Suppressor macrophage treated with lipopolysaccharide for 1 hour (primary cell): ENCODE measurements at regions not wholly inside any gene's neighbourhood (a gene's known extent, or its start where the extent isn't known, plus 50 kb on each side); places are given as distances from the start of the nearest gene placed in this dataset.

Source experiments
- DNase-seq, 3 donors: peaks; one replicate each; pipeline ENCODE4 v3.0.0-alpha.2; 2020 to 2022

DNA sequence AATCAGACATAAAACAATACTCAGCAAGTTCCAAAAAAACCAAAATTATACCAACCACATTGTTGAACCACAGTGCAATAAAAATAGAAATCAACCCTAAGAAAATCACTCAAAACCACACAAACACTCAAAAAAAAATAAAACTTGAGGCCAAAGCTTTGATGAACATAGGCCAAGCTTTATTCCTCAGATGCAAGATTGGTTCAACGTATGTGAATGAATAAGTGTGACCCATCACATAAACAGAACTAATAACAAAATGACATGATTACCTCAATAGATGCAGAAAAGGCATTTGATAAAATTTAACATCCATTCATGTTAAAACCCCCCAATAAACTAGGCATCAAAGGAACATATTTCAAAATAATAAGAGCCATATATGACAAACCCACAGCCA is 506.1 kb upstream of the FZD8 start:
- no peak for DNase-seq

DNA sequence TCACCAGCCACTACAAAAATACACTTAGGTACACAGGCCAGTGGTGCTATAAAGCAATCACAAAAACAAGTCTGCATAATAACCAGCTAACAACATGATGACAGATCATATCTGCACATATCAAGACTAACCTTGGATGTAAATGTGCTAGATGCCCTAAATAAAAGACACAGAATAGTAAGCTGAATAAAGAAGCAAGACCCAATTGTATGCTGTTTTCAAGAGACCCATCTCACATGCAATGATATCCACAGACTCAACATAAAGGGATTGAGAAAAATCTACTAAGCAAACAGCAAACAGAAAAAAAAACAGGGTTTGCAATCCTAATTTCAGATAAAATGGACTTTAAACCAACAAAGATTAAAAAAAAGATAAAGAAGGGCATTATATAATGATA is 505.4 kb upstream of the FZD8 start:
- DNase-seq: no peak

DNA sequence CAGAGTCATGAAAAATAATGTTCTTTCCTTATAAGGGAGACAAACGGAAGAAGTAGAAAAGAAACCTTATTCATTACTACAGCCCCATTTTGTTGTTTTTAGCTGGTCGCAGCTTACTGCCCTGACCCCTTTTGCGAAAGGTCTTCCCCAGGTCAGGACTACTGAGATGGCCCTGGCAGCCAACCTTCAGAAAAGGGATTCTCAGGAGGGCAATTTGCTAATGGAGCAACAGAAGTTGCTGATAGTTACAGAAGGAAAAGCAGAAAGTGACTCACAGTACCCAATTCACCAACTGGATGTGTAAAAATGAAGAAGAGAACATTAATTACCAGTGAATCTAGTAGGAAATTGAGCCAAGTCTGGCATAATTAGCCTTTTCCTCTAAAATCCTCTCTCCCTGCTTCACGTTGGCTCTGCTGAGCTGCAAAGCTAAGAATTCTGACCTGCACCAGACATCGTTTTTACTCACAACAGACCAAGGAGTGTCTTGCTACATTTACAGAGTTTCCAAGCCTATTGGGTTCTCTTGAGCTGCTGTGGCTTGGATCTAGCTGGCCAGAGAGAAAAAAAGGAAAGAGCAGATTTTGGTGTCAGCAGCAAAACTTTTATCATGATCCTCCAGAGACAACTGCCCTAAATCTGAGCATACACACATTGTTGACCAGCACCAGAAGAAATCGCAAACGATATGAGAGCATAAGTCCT is 499.9 kb upstream of the FZD8 start:
- DNase-seq: no peak

DNA sequence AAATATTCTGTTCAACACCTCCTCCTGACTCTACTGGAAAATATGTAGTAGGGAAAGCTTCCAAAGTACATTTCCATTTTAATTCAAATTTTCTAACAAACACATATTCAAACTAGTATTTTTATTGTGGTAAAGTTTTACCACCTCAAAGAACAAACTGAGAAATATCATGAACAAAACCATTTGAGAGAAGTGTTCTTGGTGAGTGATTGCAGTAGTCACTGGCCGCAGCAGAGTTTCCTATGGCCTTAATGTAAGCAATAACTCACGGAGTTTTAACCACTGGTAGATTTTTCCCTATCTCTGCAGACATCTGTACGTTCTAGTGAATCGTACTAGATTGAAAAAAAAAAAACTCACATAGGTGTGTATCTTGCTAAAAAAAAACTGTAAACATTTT is 487.0 kb upstream of the FZD8 start:
- no peak for DNase-seq

DNA sequence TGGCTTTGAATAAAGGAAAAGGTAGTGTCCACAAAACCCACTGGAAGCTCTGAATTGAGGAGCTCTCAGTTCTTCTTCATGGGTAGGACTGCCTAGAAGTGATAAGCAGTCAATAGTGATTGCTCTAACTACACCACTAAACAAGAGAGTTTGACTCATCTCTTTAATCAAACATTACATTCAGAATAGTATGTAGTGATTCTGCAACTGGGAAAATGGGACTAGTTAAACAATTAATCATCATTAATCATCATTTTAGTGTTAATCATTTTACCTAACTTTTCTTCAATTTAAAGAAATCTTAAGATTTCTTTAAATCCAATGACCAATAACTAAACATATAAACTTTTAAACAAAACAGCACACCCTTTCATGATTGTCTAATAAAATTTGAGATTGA is 484.0 kb upstream of the FZD8 start:
- no peak for DNase-seq

DNA sequence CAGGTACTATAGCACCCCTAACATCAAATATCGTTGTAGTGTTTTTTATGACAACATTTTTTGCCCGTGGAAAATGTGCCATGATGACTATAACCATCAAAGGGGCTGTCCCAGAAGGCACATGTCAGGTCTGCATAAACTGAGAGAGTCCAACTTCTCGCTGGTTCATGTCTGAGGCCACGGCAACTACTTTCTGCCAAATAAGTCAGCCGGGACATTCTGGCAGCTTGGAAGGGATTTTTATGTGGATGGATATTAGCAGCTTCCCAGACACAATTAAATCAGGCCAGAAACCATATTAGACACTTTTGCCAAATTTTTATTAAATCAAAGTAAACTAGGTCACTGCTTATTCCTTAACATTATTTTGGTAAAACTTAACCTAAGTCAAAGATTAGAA is 477.4 kb upstream of the FZD8 start:
- DNase-seq: no peak

DNA sequence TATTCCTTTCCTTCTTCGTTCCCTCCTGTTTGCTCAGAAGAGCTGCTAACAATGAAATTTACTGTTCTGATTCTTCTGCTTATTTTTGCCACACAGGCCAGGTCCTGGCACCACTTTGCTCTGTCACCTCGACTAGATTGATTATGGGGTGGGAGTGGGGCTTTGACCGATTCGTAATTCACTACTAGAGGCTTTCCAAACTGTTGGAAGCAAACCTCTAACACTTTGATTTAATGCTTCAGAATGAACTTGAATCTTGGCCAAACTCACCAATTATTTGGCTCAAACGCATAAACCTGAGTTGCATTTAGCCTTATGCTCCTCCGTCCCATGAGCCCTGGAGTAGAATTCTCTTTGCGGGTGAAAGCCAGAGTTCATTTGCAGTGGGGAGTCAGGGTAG is 476.2 kb upstream of the FZD8 start:
- no peak for DNase-seq

DNA sequence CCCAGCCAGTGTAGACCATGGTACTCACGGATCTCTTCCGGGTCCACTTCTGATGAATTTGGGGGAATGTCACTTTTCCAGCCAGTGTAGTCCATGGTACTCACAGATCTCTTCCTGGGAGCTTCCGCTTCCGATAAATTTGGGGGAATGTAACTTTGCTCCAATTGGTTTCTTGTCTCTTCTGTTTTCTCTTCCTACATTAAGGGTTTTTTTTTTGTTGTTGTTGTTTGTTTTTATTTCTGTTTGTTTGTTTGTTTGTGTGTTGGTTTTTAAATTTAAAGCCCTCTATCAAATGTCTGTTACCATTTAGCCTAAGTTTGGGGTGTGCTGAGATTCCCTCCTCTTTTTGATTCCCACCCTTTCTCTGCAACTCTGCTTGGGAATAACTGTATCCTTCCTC is 475.8 kb upstream of the FZD8 start:
- DNase-seq: no peak

DNA sequence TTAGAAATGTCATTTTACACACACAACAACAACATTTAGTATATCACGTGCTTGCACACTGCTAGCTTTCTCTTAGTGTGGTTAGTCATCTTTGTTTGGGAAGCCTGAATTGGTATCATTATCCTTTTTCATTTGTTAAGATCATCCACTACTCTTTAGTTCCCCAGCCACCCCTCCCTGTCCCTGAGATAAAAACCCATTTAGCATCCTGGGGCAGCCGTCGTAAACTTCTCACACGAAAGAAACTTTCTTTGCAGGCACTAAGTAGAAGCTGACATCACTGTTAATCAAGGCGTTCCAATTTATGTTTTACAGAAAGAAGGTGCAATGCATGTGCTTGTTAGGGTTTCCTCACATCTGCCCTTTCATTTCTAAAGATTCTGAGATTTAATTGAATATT is 475.1 kb upstream of the FZD8 start:
- no peak for DNase-seq

DNA sequence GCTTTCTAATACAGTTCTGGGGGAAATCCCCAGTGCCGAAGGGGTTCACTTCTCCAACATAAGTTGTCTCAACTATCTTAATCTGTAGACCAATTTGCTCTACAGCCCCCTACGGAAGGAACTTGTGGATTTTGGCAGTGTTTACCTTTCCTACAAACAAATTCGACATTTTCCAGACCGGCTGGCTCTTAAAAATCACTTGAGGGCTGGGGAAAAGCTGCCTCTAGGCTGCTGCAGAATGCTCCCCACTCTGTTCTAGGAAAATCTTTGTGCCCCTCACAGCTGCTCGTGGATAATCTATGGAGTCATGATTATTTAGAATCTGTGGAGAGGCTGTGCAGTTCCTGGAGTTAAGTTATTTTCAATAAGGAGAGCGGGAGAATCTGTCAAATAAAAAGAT is 474.6 kb upstream of the FZD8 start:
- no peak for DNase-seq

DNA sequence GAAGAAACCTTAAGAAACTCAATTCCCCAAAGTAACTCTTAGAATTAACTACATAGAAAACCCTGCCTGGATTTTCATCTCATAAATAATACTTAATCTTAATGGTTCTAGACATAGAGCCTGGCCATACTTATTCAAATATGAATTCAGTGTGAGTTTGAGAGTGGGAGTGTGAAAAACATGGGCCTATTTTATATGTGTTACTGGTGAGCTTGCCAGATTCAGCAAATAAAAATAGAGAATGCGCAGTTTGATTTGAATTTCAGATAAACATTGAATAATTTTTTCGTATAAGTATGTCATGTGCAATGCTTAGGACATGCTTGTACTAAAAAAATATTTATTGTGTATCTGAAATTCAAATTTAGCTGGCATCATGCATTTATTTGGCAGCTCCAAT is 473.9 kb upstream of the FZD8 start:
- no peak for DNase-seq

DNA sequence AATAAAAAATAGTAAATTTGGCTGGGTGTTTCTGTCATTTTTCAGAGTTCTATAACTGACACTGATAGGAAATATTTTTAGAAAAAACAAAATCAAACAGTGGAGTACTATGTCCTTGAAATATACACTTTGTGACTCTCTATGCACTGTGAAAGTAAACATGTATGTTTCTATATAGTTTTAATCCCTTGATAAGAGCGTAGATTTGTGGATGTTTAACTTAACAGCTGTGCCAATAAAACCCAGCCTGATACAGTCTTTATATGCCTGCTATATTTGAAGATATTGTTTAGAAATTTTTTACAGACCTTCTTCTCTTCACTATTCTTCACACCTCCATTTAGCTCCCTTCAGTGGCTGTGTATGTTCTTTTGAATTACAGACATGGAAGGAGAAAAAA is 473.3 kb upstream of the FZD8 start:
- no peak for DNase-seq

DNA sequence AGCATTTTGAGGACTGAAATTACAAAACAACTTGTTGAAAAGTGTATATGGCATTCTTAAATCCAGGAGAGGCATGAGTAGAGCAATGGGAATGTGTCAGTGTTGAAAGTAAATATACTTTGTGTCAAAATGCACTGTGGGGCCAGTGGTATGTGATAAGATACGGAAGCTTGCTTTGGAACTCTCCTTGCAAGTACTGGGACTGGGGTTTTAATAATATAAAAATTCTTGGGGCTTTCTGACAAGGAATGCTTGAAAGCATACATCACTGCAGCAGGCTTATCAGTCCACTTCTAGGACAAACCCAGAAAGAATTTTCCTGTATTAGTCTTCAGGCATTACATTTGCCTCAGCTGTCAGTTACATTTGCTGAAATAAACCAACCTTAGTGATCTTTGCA is 472.8 kb upstream of the FZD8 start:
- DNase-seq: no peak

DNA sequence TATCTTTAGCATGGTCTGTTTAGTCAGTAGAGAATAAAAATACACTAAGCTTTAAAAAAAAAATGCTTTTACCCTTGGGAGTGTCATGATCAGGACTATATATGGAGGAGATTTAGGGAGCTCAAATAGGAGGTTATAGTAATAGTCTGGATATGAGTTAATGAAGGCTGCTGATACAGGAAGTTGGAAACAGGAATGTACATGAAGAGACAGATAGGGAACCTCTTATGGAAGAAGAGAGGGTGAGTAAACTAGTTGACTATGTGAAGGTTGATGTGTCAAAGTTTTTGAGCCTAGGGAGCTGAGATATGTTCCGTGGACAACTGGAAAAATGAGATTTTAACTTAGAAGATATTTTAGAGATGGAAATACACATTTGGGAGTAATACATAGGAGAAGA is 472.0 kb upstream of the FZD8 start:
- DNase-seq: no peak

DNA sequence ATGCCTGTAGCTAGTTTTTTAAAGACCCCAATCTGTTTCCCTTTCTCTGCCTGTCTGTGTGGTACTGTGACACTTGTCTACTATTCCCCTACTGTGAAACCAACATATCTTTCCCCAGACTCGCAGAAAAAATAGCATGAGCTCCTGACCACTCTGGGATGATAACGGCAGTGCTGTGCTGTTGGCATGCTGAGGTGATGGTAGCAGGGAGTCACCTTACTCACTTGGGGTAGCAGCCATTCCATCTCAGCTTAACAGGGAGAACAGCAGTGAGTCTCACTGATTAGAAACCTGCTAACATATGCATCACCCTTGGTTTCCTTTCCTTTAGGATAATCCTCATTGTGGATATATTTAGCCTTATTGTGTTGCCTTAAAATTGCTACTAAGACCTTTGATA is 469.6 kb upstream of the FZD8 start:
- DNase-seq: no peak

DNA sequence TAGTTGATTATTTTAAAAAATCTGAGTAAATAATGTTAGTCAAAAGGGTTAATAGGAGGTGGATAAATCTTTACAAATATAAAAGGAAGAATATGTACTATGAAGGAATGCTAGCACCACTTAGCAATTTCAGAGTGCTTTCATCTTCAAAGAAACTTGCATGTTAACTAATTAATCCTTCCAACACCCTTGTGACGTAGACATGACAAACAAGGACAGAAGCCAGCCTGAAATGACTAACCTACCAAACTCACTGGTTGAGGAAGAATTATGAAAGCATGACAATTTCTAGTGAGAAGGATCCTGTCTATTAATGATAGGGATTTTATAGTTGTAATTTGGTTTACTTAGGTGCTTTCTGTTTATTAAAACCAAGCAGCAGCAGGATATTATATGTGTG is 468.0 kb upstream of the FZD8 start:
- no peak for DNase-seq

DNA sequence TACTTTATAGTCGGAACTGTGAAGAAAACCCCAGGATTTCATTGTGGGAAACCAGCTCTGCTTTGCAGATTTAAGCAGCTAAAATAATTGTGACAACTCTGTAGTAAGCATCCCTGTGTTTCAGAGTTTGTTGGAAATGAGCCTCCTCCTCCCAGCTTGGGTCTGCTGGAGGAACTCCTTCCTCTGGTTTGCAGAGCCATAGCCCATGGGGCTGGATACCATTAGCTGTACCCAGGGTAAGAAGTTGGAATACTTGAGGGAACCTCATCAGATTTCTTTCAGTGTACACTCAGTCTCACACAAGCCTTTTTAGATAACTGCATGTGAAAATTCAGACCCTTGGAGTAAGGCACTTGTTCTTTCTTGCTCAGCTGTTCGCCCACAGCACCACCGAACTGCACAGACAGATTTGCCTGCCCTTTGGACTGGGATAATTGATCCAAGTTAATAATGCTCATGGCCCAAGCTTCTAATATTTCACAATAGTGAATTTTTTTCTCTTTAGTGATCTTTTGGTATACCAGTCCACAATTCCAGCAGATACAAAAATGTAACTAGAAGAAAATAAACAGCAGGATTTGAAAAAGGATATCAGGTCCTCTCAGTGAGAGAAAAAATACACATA is 467.4 kb upstream of the FZD8 start:
- no peak for DNase-seq

DNA sequence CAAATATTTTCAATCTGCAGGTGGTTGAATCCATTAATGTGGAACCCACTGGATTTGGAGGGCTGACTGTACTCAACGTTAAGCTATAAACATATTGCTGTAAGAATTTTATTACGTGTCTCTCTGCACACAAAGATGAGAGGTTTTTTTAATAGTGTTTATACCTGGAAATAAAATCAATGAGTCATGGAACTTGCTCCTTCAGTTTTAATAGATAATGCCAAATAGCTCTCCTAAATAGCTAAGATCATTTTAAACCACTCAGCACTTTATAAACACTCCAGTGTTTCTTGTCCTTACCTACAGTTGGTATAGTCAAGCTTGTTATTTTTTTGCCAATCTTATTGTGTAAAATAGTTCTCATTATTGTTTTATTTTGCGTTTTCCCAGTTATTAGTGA is 455.6 kb upstream of the FZD8 start:
- DNase-seq: no peak

DNA sequence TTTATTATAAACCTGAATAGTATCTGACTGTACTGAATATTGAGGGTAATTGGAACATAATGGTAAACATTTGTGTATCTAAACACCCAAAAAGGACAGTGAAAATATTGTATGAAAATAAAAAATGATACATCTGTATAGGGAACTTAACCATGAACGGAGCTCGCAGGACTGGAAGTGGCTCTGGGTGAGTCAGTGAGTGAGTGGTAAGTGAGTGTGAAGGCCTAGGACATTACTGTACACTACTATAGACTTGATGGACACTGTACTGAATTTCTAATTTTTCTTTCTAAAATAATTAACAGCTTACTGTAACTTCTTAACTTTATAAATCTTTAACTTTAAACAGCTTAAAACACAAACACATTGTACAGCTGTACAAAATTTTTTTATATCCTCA is 454.5 kb upstream of the FZD8 start:
- no peak for DNase-seq

DNA sequence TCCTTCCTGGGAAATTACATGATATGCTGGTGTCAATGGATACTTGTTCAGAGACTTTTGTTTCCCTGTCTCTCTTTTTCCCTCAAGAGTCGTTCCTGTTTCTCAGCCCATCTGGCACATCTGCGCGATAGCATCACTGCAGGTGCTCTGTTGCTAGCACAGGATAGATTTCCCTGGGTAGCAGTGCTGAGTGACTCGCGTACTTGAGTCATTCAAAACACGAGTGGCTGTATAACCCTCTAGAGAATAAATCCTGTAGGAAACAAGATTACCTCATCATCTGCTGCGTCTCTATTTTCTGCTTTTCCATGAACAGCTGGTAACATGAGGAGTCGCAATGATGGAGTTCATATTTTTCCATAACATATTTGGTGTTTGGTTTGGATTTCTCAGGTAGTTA is 452.0 kb upstream of the FZD8 start:
- no peak for DNase-seq

DNA sequence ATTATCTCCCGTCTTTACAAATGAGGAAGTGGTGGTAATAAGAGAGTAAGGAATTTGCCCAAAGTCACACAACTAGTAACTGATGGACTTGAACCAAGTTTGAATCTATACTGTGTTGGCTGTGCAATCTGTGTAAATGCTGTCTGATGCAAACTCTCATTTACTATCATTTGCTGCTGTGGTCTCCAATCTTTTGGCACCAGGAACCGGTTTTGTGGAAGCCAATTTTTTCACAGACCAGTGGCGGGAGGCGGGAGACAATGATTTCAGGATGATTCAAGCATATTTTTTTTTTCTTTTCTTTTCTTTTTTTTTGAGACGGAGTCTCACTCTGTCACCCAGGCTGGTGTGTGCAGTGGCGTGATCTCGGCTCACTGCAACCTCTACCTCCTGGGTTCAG is 450.0 kb upstream of the FZD8 start:
- DNase-seq: no peak

DNA sequence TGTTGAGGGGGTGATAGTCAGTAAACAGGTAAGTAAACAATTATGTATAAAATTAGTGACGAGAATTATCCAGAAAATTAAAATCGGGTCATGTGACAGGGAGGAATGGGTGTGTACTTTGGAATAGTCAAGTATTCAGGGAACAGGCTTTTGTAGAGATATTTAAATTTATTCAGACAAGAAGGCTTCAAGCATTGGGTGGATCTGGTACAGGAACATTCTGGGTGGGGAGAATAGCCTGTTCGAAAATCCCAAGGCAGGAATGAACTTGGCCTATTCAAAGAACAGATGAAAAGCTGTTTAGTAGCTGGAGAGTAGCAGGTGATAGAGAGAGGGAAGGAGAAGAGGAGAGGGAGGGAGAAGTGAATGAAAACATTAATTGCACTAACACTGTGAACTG is 448.9 kb upstream of the FZD8 start:
- DNase-seq: no peak

DNA sequence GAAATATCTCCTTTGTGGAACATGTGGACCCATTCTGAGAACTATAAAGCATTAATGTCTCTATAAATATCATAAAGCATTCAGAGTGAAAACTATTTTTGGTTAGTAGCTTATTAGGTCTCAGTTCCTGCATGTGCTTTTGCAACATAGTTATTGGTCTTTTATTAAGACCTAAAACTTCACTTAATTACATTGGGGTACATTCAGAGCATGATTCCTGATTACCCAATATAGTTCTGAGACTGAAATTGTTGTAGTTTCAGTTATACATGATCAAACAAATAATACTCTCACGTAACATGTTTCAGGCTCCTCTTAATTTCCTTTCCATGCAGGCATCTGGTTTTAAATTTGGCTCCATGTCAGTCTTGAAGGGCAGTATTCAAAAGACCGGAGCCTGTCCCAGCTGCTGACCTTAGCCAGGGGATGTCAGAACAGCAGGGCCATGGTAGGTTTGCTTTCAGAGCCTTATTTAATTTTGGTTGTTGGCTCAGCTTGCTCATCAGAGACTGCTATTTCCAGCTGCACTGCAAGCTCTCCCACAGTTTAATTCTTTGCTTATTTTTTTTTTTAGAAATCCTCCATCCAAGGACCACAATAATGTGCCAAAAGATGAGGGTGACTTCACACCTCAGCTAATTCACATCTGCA is 447.8 kb upstream of the FZD8 start:
- no peak for DNase-seq
